Tibial artery (tissue), 4 donors: ENCODE measurements at regions not wholly inside any gene's neighbourhood (a gene's known extent, or its start where the extent isn't known, plus 50 kb on each side); places are given as distances from the start of the nearest gene placed in this dataset.

Source experiments
- DNase-seq, 2 donors: peaks; one replicate each; pipeline ENCODE4 v3.0.0-alpha.2; 2019
- H3K27ac ChIP-seq, 2 donors: fragments of 200-600 bp; sonication (generic) in 1 of 2; 1 replicate in 1 of 2; 2 replicates in 1 of 2; pipeline ENCODE4 v1.5.1; 2018 to 2019; ENCODE audit warnings: mild to moderate bottlenecking in 1 of 2
- H3K27me3 ChIP-seq, 2 donors: fragments of 200-600 bp; sonication (generic) in 1 of 2; one replicate each; pipeline versions ENCODE4 v1.5.1 to v1.6.0; 2016 to 2019
- H3K36me3 ChIP-seq, 3 donors: fragments of 200-600 bp; sonication (generic) in 2 of 3; one replicate each; pipeline ENCODE4 v1.5.1; 2016 to 2019; ENCODE audit warnings: mild to moderate bottlenecking in 2 of 3
- H3K4me1 ChIP-seq, 4 donors: fragments of 200-600 bp; sonication (generic) in 2 of 4; 1 replicate in 3 of 4; 2 replicates in 1 of 4; pipeline ENCODE4 v1.5.1; 2016 to 2019
- H3K4me3 ChIP-seq, 2 donors: fragments of 200-600 bp; sonication (generic) in 1 of 2; 1 replicate in 1 of 2; 2 replicates in 1 of 2; pipeline ENCODE4 v1.5.1; 2018 to 2019; ENCODE audit warnings: mild to moderate bottlenecking in 2 of 2
- H3K9me3 ChIP-seq, 3 donors: fragments of 200-600 bp; sonication (generic) in 1 of 3; one replicate each; pipeline ENCODE4 v1.5.1; 2016 to 2019
- intact Hi-C: fragments of 100-400 bp; cut with DNase I; formaldehyde crosslinking; loops from one replicate; pipeline ENCODE4 v1.15.0; 2023; ENCODE audit warnings: low total_unique reads
- TF ChIP-seq, protein P1 (sequence below), 2 experiments: fragments of 200-600 bp in 1 of 2; fragments of 450-650 bp in 1 of 2; IDR thresholded peaks; one replicate each; pipeline ENCODE4 v1.5.1; 2017 to 2019; ENCODE audit warnings: antibody characterized with exemption in 2 of 2, mild to moderate bottlenecking in 1 of 2, moderate library complexity in 1 of 2

DNA sequence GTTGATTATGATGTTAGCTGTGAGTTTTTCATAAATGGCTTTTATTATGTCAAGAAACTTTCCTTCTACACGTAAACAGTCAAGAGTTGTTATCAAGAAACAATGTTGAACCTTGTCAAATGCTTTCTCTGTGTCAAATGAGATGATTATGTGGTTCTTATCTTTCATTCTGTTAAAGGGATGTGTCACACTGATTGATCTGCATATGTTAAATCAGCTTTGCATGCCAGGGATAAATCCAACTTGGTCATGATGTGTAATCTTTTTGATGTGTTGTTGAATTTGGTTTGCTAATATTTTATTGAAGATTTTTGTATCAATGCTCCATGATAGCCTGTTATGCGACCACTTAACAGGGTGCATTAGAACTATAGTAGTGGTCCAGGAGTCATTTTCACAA is 107.3 kb downstream of the C1QL2 start:
- H3K4me3 ChIP-seq, result no peak overlapping the region
- H3K4me1 ChIP-seq, result no peaks in the 10 kb centered on the region
- H3K9me3 ChIP-seq, result no peaks in the 10 kb centered on the region
- H3K27ac ChIP-seq, result no peak overlapping the region
- H3K36me3 ChIP-seq, result no peaks in the 10 kb centered on the region
- TF ChIP-seq, protein P1, sequence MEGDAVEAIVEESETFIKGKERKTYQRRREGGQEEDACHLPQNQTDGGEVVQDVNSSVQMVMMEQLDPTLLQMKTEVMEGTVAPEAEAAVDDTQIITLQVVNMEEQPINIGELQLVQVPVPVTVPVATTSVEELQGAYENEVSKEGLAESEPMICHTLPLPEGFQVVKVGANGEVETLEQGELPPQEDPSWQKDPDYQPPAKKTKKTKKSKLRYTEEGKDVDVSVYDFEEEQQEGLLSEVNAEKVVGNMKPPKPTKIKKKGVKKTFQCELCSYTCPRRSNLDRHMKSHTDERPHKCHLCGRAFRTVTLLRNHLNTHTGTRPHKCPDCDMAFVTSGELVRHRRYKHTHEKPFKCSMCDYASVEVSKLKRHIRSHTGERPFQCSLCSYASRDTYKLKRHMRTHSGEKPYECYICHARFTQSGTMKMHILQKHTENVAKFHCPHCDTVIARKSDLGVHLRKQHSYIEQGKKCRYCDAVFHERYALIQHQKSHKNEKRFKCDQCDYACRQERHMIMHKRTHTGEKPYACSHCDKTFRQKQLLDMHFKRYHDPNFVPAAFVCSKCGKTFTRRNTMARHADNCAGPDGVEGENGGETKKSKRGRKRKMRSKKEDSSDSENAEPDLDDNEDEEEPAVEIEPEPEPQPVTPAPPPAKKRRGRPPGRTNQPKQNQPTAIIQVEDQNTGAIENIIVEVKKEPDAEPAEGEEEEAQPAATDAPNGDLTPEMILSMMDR (IDR thresholded peaks at IDR 0.05), result no peak
- peaks cover 0 to 3% of the 10 kb centered on the region in 2 donors for H3K27me3 ChIP-seq
- intact Hi-C loops, result no loop called here
- DNase-seq, result no peak

DNA sequence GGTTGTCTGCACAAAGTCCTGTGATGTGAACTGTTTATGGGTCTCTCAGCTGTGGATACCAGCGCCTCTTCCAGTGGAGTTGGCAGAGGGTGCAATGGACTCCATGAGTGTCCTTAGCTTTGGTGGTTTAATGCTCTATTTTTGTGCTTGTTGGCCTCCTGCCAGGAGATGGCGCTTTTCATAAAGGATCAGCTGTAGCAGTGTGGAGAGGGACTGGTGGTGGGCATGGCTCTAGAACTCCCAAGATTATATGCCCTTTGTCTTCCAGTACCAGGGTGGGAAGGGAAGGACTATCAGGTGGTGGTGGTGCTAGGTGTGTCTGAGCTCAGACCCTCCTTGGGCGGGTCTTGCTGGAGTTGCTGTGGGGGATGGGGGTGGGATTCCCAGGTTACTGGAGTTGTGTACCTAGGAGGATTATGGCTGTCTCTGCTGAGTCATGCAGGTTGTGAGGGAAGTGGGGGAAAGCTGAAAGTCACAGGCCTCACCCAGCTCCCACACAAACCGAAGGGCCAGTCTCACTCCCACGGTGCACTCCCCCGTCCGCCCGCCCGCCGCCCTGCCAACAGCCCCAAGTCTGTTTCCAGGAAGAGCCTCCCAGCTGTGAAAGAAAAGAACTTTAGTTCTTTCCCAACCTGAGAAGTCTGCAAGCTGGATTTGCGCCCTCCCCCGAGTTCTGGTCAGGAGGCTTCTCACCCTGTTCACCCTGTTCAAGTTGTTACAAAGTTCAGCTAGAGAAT is 108.1 kb downstream of the MARCO start:
- Histone ChIP-seq H3K27ac (no peak overlapping the region), H3K4me1 (no peaks in the 10 kb centered on the region), H3K27me3 (peaks cover 0 to 3% of the 10 kb centered on the region in 2 donors), H3K9me3 (no peaks in the 10 kb centered on the region), H3K4me3 (no peak overlapping the region), H3K36me3 (no peaks in the 10 kb centered on the region)
- TF ChIP-seq, protein P1 (IDR thresholded peaks at IDR 0.05), result no peak
- DNase-seq, result no peak
- intact Hi-C loops, result no loop called here
